ENCODE measurements at regions not wholly inside any gene's neighbourhood (a gene's known extent, or its start where the extent isn't known, plus 50 kb on each side); places are given as distances from the start of the nearest gene placed in this dataset.

GRCh38 chr9:1768561-1768960 is 246.6 kb upstream of the SMARCA2 start:
- Mint-ChIP-seq H3K4me1 (peaks cover 0 to 4% (median 4%) of the 10 kb centered on the region in 3 donors), H3K4me3 (no peak overlapping the region), H3K27me3 (peaks cover 14 to 37% of the 10 kb centered on the region in 2 donors), H3K27ac (no peak overlapping the region), H3K9me3 (peaks cover 0 to 8% (median 6%) of the 10 kb centered on the region in 3 donors), H3K36me3 (no peaks in the 10 kb centered on the region)
- Histone ChIP-seq H3K4me1 (ENCODE audit: control insufficient read depth in 1 of 2, extremely low read depth in 1 of 2, insufficient read depth in 2 of 2, low read length in 2 of 2) (no peaks in the 10 kb centered on the region), H3K27me3 (replicated peaks in 1 of 2; ENCODE audit: control insufficient read depth in 2 of 2, extremely low read depth in 1 of 2, insufficient read depth in 2 of 2, low read length in 1 of 2) (peaks cover 0 to 5% of the 10 kb centered on the region in 2 experiments), H3K27ac (ENCODE audit: low read length) (no peak overlapping the region), H3K36me3 (ENCODE audit: control insufficient read depth in 2 of 2, extremely low read depth in 1 of 2, insufficient read depth in 1 of 2, low read length in 1 of 2) (no peaks in the 10 kb centered on the region), H3K4me3 (ENCODE audit: control insufficient read depth in 1 of 2, extremely low read depth in 1 of 2, low read length in 1 of 2) (no peak overlapping the region), H3K9me3 (no peaks in the 10 kb centered on the region)
- POLR2A ChIA-PET: no interaction called here
- CTCF ChIA-PET: interaction anchor here in 1 of 2 donors (0.6 kb wide), 1 partner anchor 29 kb away, joined by 3 read pairs; no protein-coding TSS in a partner anchor
- ATAC-seq (replicated peaks in 1 of 4): no peak
- WGBS (ENCODE audit: insufficient coverage): 44% methylated on average over 2 of the region's 3 CpGs
- DNase-seq: no peak

- Histone ChIP-seq H3K27ac (ENCODE audit: low read length) (no peak overlapping the region), H3K27me3 (replicated peaks in 1 of 2; ENCODE audit: control insufficient read depth in 2 of 2, extremely low read depth in 1 of 2, insufficient read depth in 2 of 2, low read length in 1 of 2) (peaks cover 0 to 5% of the 10 kb centered on the region in 2 experiments), H3K9me3 (no peaks in the 10 kb centered on the region), H3K4me1 (ENCODE audit: control insufficient read depth in 1 of 2, extremely low read depth in 1 of 2, insufficient read depth in 2 of 2, low read length in 2 of 2) (no peaks in the 10 kb centered on the region), H3K36me3 (ENCODE audit: control insufficient read depth in 2 of 2, extremely low read depth in 1 of 2, insufficient read depth in 1 of 2, low read length in 1 of 2) (no peaks in the 10 kb centered on the region), H3K4me3 (ENCODE audit: control insufficient read depth in 1 of 2, extremely low read depth in 1 of 2, low read length in 1 of 2) (no peak overlapping the region)
- Mint-ChIP-seq H3K4me1 (peaks cover 0 to 4% (median 4%) of the 10 kb centered on the region in 3 donors), H3K36me3 (no peaks in the 10 kb centered on the region), H3K27me3 (peaks cover 10 to 30% of the 10 kb centered on the region in 2 donors), H3K27ac (no peak overlapping the region), H3K4me3 (no peak overlapping the region), H3K9me3 (peaks cover 0 to 8% (median 6%) of the 10 kb centered on the region in 3 donors)
- DNase-seq: no peak
- POLR2A ChIA-PET: no interaction called here
- no peak for ATAC-seq (replicated peaks in 1 of 4)
- CTCF ChIA-PET: no interaction called here
- 58% methylated on average over 1 of the region's 3 CpGs for WGBS (ENCODE audit: insufficient coverage)
Observed at GRCh38 chr9:1771094-1771789, 243.9 kb upstream of the SMARCA2 start.

DNA sequence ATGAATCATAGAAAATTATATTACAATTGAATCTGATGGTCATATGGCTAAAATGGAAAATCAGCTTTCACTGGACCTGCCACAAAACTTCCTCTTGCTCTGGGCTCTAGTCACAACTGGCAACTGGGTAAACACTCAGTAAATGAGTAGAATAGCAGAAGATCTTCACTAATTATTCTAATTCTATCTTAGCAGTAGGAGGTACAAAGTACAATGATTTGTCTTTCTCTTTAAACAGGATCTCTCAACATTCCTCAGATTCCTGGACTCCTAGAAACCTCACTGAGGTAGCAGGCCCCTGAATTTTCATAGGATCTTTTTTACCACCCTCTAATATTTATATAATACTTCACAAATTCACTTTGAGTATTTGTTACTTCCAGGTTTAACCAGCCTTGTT is 239.9 kb upstream of the SMARCA2 start:
- Histone ChIP-seq H3K9me3 (no peaks in the 10 kb centered on the region), H3K36me3 (ENCODE audit: control insufficient read depth in 2 of 2, extremely low read depth in 1 of 2, insufficient read depth in 1 of 2, low read length in 1 of 2) (no peaks in the 10 kb centered on the region), H3K27ac (ENCODE audit: low read length) (no peak overlapping the region), H3K4me1 (ENCODE audit: control insufficient read depth in 1 of 2, extremely low read depth in 1 of 2, insufficient read depth in 2 of 2, low read length in 2 of 2) (no peaks in the 10 kb centered on the region), H3K27me3 (replicated peaks in 1 of 2; ENCODE audit: control insufficient read depth in 2 of 2, extremely low read depth in 1 of 2, insufficient read depth in 2 of 2, low read length in 1 of 2) (peaks cover 0 to 5% of the 10 kb centered on the region in 2 experiments), H3K4me3 (ENCODE audit: control insufficient read depth in 1 of 2, extremely low read depth in 1 of 2, low read length in 1 of 2) (no peak overlapping the region)
- ATAC-seq (replicated peaks in 1 of 4) (no peak), DNase-seq (no peak)
- ChIA-PET CTCF (no interaction called here), POLR2A (no interaction called here)
- Mint-ChIP-seq H3K27ac (no peak overlapping the region), H3K9me3 (peaks cover 0 to 8% (median 6%) of the 10 kb centered on the region in 3 donors), H3K4me3 (no peak overlapping the region), H3K36me3 (no peaks in the 10 kb centered on the region), H3K4me1 (no peaks in the 10 kb centered on the region), H3K27me3 (peaks cover 5 to 16% of the 10 kb centered on the region in 2 donors)

DNA sequence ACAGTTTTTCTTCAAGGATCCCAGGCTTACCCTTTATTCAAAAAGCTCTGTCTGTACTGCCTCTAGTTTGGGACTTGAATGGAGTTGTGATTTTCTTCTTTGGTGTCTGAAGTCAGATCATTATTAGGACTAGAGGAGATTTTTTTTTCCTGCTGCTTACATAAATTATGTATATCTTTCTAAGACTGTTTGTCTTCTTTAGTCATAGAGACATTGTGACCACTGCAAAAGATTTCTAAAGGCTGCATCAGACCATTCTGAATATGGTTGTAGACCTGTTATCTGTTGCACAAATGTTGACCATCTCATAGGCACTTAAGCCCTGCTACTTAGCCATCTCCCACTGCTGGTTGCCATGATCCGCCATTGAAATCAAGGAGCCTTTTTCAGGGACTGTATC is 238.5 kb upstream of the SMARCA2 start:
- Mint-ChIP-seq H3K4me3 (no peak overlapping the region), H3K27me3 (peaks cover 5 to 16% of the 10 kb centered on the region in 2 donors), H3K9me3 (peaks cover 0 to 4% (median 2%) of the 10 kb centered on the region in 3 donors), H3K27ac (no peak overlapping the region), H3K36me3 (no peaks in the 10 kb centered on the region), H3K4me1 (no peaks in the 10 kb centered on the region)
- ChIA-PET POLR2A (no interaction called here), CTCF (no interaction called here)
- DNase-seq (no peak), ATAC-seq (replicated peaks in 1 of 4) (no peak)
- no CpG with 5 or more reads among the region's 1 CpG for WGBS (ENCODE audit: insufficient coverage)
- no peak overlapping the region for H3K4me3 ChIP-seq (ENCODE audit: control insufficient read depth in 1 of 2, extremely low read depth in 1 of 2, low read length in 1 of 2)
- no peaks in the 10 kb centered on the region for H3K36me3 ChIP-seq (ENCODE audit: control insufficient read depth in 2 of 2, extremely low read depth in 1 of 2, insufficient read depth in 1 of 2, low read length in 1 of 2)
- H3K4me1 ChIP-seq (ENCODE audit: control insufficient read depth in 1 of 2, extremely low read depth in 1 of 2, insufficient read depth in 2 of 2, low read length in 2 of 2): no peaks in the 10 kb centered on the region
- H3K9me3 ChIP-seq: no peaks in the 10 kb centered on the region
- no peak overlapping the region for H3K27ac ChIP-seq (ENCODE audit: low read length)
- H3K27me3 ChIP-seq (replicated peaks in 1 of 2; ENCODE audit: control insufficient read depth in 2 of 2, extremely low read depth in 1 of 2, insufficient read depth in 2 of 2, low read length in 1 of 2): peaks cover 0 to under 1% of the 10 kb centered on the region in 2 experiments

DNA sequence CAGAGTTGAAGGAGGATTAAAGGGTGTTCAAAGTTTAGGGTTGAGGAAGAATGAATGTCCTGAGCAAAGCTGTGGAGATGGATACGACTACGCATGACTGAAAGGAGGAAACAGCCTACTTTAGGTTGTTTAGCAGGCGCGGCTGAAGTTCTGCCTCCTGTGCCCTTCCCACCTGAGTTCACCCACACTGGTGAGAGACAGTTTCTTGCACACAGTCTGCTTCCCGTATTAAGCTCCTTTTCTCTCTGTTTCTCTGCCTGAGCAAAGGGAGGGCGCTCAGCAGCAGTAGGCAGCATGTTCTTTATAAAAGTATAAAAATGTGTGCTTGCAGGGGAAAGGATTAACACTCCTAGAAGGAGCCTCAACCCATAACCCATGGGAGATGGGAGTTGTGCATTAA is 224.0 kb upstream of the SMARCA2 start:
- H3K4me3 Mint-ChIP-seq: no peak overlapping the region
- no peaks in the 10 kb centered on the region for H3K36me3 Mint-ChIP-seq
- ChIA-PET POLR2A (interaction anchor here in 1 of 2 donors (0.7 kb wide), 1 partner anchor 13 kb away, joined by 5 read pairs; no protein-coding TSS in a partner anchor), CTCF (no interaction called here)
- no peak overlapping the region for H3K4me3 ChIP-seq (ENCODE audit: control insufficient read depth in 1 of 2, extremely low read depth in 1 of 2, low read length in 1 of 2)
- H3K4me1 Mint-ChIP-seq: no peaks in the 10 kb centered on the region
- no peaks in the 10 kb centered on the region for H3K9me3 Mint-ChIP-seq
- no peak overlapping the region for H3K27ac Mint-ChIP-seq
- no peaks in the 10 kb centered on the region for H3K27me3 ChIP-seq (replicated peaks in 1 of 2; ENCODE audit: control insufficient read depth in 2 of 2, extremely low read depth in 1 of 2, insufficient read depth in 2 of 2, low read length in 1 of 2)
- no peaks in the 10 kb centered on the region for H3K36me3 ChIP-seq (ENCODE audit: control insufficient read depth in 2 of 2, extremely low read depth in 1 of 2, insufficient read depth in 1 of 2, low read length in 1 of 2)
- no peaks in the 10 kb centered on the region for H3K4me1 ChIP-seq (ENCODE audit: control insufficient read depth in 1 of 2, extremely low read depth in 1 of 2, insufficient read depth in 2 of 2, low read length in 2 of 2)
- no peaks in the 10 kb centered on the region for H3K9me3 ChIP-seq
- peaks cover 6 to 16% of the 10 kb centered on the region in 2 donors for H3K27me3 Mint-ChIP-seq
- no peak for ATAC-seq (replicated peaks in 1 of 4)
- no peak overlapping the region for H3K27ac ChIP-seq (ENCODE audit: low read length)
- DNase-seq: no peak
- WGBS (ENCODE audit: insufficient coverage): 95% methylated on average over 4 of the region's 6 CpGs

DNA sequence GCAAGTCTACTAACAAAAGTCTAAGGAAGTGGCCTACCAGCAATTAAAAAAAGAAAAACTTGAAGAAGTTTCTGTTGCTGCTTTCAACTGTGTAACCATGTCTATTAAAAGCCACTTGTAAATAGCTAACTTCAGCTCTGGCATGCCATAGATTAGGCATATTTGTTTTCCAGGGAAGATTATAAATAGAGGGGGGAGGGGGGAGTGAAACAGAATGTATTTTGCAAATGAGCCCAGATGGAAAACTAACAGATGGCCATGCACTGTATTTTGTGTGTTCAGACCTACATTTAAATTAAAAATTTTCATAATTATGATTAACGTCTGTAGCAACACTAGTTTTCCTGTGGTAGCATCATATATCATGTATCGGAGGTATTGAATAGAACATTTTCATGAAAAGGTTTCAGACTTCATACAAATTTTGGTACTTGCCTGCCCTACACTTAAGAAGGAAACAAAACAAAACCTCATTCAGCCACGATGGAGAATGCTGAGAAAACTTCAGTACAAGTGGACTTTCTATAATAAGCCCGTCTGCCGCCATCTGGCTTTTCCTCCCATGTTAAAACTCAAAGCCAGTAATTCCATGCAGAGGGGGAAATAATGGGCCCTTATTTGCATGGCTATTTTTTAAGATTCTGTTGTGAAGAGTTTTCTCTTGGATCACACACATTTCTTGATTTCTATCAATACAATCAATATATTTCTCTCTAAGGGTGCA is 220.4 kb upstream of the SMARCA2 start:
- no peaks in the 10 kb centered on the region for H3K4me1 Mint-ChIP-seq
- Histone ChIP-seq H3K36me3 (ENCODE audit: control insufficient read depth in 2 of 2, extremely low read depth in 1 of 2, insufficient read depth in 1 of 2, low read length in 1 of 2) (no peaks in the 10 kb centered on the region), H3K4me1 (ENCODE audit: control insufficient read depth in 1 of 2, extremely low read depth in 1 of 2, insufficient read depth in 2 of 2, low read length in 2 of 2) (no peaks in the 10 kb centered on the region), H3K4me3 (ENCODE audit: control insufficient read depth in 1 of 2, extremely low read depth in 1 of 2, low read length in 1 of 2) (no peak overlapping the region), H3K27me3 (replicated peaks in 1 of 2; ENCODE audit: control insufficient read depth in 2 of 2, extremely low read depth in 1 of 2, insufficient read depth in 2 of 2, low read length in 1 of 2) (no peaks in the 10 kb centered on the region), H3K9me3 (no peaks in the 10 kb centered on the region), H3K27ac (ENCODE audit: low read length) (no peak overlapping the region)
- ATAC-seq (replicated peaks in 1 of 4) (no peak), DNase-seq (no peak)
- no peaks in the 10 kb centered on the region for H3K36me3 Mint-ChIP-seq
- CTCF ChIA-PET: no interaction called here
- no CpG with 5 or more reads among the region's 5 CpGs for WGBS (ENCODE audit: insufficient coverage)
- H3K27me3 Mint-ChIP-seq: peaks cover 6 to 18% of the 10 kb centered on the region in 2 donors
- no peak overlapping the region for H3K27ac Mint-ChIP-seq
- H3K9me3 Mint-ChIP-seq: no peaks in the 10 kb centered on the region
- H3K4me3 Mint-ChIP-seq: no peak overlapping the region
- POLR2A ChIA-PET: no interaction called here

Measured in T-cell (primary cell).